Loucy (cell line): ENCODE measurements at regions not wholly inside any gene's neighbourhood (a gene's known extent, or its start where the extent isn't known, plus 50 kb on each side); places are given as distances from the start of the nearest gene placed in this dataset.

Source experiments
- H2AFZ ChIP-seq: fragments of 200-600 bp; sonication (generic); 2 replicates; pipeline ENCODE4 v1.6.0; 2016; ENCODE audit warnings: antibody characterized with exemption, mild to moderate bottlenecking, low read length, moderate library complexity
- H3F3A ChIP-seq: fragments of 200-600 bp; 2 replicates; pipeline ENCODE4 v1.6.0; 2016; ENCODE audit warnings: antibody characterized with exemption, low read depth, mild to moderate bottlenecking
- H3K27me3 ChIP-seq: fragments of 200-600 bp; sonication (generic); 2 replicates; pipeline ENCODE4 v1.6.1; 2014; ENCODE audit warnings: low read length, mild to moderate bottlenecking; ENCODE audit not compliant: insufficient read depth, poor library complexity, severe bottlenecking
- H3K36me3 ChIP-seq: fragments of 200-600 bp; sonication (generic); 2 replicates; pipeline ENCODE4 v1.6.1; 2016; ENCODE audit warnings: low read length; ENCODE audit not compliant: insufficient read depth
- H3K4me1 ChIP-seq: fragments of 200-600 bp; sonication (generic); 2 replicates; pipeline ENCODE4 v1.5.1; 2014; ENCODE audit warnings: low read length, mild to moderate bottlenecking; ENCODE audit not compliant: insufficient read depth, poor library complexity, severe bottlenecking
- H3K4me2 ChIP-seq: fragments of 200-600 bp; sonication (generic); 2 replicates; pipeline ENCODE4 v1.6.0; 2014; ENCODE audit warnings: antibody characterized with exemption, low read length, low read depth, mild to moderate bottlenecking; ENCODE audit not compliant: poor library complexity, severe bottlenecking
- H3K4me3 ChIP-seq: fragments of 200-600 bp; sonication (generic); 2 replicates; pipeline ENCODE4 v1.5.1; 2014; ENCODE audit warnings: low read length, mild to moderate bottlenecking, mixed read lengths; ENCODE audit not compliant: poor library complexity, severe bottlenecking
- H3K79me2 ChIP-seq: fragments of 200-600 bp; sonication (generic); 2 replicates; pipeline ENCODE4 v1.6.1; 2014; ENCODE audit warnings: low read length; ENCODE audit not compliant: insufficient read depth
- H3K9ac ChIP-seq: fragments of 200-600 bp; sonication (generic); 2 replicates; pipeline ENCODE4 v1.6.0; 2014; ENCODE audit warnings: mild to moderate bottlenecking, low read depth, low read length, moderate library complexity; ENCODE audit not compliant: poor library complexity, severe bottlenecking
- H3K9me2 ChIP-seq: fragments of 200-600 bp; sonication (generic); replicated peaks from 2 replicates; pipeline ENCODE4 v1.6.1; 2016; ENCODE audit warnings: low read depth, low read length, mixed read lengths
- H3K9me3 ChIP-seq: fragments of 200-600 bp; sonication (generic); 2 replicates; pipeline ENCODE4 v1.6.1; 2014; ENCODE audit warnings: mild to moderate bottlenecking, antibody characterized with exemption, low read length, low read depth; ENCODE audit not compliant: insufficient read depth
- H4K20me1 ChIP-seq: fragments of 200-600 bp; sonication (generic); 2 replicates; pipeline ENCODE4 v1.6.0; 2014; ENCODE audit warnings: antibody characterized with exemption, low read length, mild to moderate bottlenecking; ENCODE audit not compliant: insufficient read depth, poor library complexity, severe bottlenecking
- EZH2phosphoT487 ChIP-seq: fragments of 200-600 bp; IDR thresholded peaks from 2 replicates; pipeline ENCODE4 v1.6.1; 2018; ENCODE audit warnings: antibody characterized with exemption, mild to moderate bottlenecking, moderate library complexity, borderline replicate concordance
- TF ChIP-seq, protein P1 (sequence below): fragments of 200-600 bp; sonication (generic); conservative IDR thresholded peaks from 2 replicates; pipeline ENCODE4 v1.5.1; 2014; ENCODE audit warnings: mild to moderate bottlenecking, antibody characterized with exemption, low read length

DNA sequence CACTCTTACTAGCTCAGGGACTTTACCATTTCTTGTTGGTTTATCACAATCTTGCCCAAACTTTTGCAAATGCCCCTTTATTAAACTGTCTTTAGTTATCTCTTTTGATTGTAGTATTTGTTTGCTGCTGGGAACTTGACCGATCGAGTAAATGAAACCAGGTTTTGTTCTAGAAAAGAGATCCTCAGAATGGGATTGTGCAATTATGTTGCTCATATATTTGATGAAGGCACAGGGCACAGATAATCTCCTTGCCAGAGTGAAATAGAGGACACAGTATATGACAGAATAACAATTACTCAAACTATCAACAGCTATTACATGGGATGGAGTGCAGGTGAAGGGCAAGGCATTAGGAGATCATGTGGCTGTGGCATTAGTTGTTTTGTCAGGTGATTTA lies 216.6 kb upstream of the RASGRP1 start:
- no peaks in the 10 kb centered on the region for H4K20me1 ChIP-seq
- no peaks in the 10 kb centered on the region for H3K4me1 ChIP-seq
- no peaks in the 10 kb centered on the region for H3K9me3 ChIP-seq
- TF ChIP-seq EZH2phosphoT487 = no peak
- TF ChIP-seq, protein P1, sequence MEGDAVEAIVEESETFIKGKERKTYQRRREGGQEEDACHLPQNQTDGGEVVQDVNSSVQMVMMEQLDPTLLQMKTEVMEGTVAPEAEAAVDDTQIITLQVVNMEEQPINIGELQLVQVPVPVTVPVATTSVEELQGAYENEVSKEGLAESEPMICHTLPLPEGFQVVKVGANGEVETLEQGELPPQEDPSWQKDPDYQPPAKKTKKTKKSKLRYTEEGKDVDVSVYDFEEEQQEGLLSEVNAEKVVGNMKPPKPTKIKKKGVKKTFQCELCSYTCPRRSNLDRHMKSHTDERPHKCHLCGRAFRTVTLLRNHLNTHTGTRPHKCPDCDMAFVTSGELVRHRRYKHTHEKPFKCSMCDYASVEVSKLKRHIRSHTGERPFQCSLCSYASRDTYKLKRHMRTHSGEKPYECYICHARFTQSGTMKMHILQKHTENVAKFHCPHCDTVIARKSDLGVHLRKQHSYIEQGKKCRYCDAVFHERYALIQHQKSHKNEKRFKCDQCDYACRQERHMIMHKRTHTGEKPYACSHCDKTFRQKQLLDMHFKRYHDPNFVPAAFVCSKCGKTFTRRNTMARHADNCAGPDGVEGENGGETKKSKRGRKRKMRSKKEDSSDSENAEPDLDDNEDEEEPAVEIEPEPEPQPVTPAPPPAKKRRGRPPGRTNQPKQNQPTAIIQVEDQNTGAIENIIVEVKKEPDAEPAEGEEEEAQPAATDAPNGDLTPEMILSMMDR = no peak
- no peaks in the 10 kb centered on the region for H3K79me2 ChIP-seq
- no peaks in the 10 kb centered on the region for H3K27me3 ChIP-seq
- H3K4me3 ChIP-seq = no peak overlapping the region
- no peaks in the 10 kb centered on the region for H3K36me3 ChIP-seq
- no peaks in the 10 kb centered on the region for H3F3A ChIP-seq
- H2AFZ ChIP-seq = no peak overlapping the region
- no peaks in the 10 kb centered on the region for H3K9me2 ChIP-seq
- no peak overlapping the region for H3K9ac ChIP-seq
- no peak overlapping the region for H3K4me2 ChIP-seq

DNA sequence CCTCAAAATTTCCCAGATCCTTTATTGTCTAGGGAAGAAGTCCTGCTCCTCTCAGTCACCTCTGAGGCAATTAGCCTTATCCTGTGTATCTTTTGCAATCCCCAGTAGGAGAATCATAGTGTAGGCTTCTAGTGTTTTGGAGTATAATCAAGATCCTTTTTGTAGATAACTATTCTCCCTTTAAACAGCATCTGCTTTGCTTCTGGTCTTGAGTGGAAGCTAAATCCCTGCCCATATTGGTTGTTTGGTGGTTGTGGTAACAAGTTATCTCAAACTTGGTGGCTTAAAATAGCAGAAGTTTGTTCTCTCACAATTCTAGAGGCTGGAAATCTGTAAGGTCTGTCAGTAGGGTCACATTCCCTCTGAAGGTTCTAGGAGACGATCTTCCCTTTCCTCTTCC lies 217.5 kb upstream of the RASGRP1 start:
- H3K9me2 ChIP-seq = no peaks in the 10 kb centered on the region
- TF ChIP-seq, protein P1 = no peak
- no peak for TF ChIP-seq EZH2phosphoT487
- H3K9ac ChIP-seq = no peak overlapping the region
- no peaks in the 10 kb centered on the region for H4K20me1 ChIP-seq
- no peaks in the 10 kb centered on the region for H3K9me3 ChIP-seq
- no peaks in the 10 kb centered on the region for H3K27me3 ChIP-seq
- H3K36me3 ChIP-seq = no peaks in the 10 kb centered on the region
- no peaks in the 10 kb centered on the region for H3K79me2 ChIP-seq
- no peaks in the 10 kb centered on the region for H3K4me1 ChIP-seq
- no peak overlapping the region for H3K4me3 ChIP-seq
- no peak overlapping the region for H3K4me2 ChIP-seq
- H3F3A ChIP-seq = no peaks in the 10 kb centered on the region
- no peak overlapping the region for H2AFZ ChIP-seq

DNA sequence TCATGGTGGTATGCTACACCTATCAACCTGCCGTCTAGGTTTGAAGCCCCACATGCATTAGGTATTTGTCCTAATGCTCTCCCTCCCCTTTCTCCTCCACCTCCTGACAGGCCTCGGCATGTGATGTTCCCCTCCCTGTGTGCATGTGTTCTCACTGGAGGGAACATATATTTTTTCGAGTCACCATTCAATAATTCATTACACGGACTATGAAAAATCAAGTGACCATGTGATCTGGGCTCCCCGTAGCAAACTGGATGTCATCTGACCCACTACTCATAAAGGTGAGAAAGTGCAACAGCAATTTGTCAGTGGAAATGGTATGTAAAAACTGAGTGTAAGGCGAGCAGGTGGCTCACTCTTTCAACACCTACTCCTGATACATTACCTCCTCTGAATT lies 224.3 kb upstream of the RASGRP1 start:
- no peak overlapping the region for H3K4me3 ChIP-seq
- H3K9ac ChIP-seq = no peak overlapping the region

More for the DNA sequence above, 224.3 kb upstream of the RASGRP1 start:
- Histone ChIP-seq H3K79me2 (no peaks in the 10 kb centered on the region), H3K9me3 (no peaks in the 10 kb centered on the region), H3K9me2 (no peaks in the 10 kb centered on the region), H3K4me2 (no peak overlapping the region), H3K27me3 (no peaks in the 10 kb centered on the region), H2AFZ (no peak overlapping the region), H3K36me3 (no peaks in the 10 kb centered on the region), H3K4me1 (no peaks in the 10 kb centered on the region), H3F3A (no peaks in the 10 kb centered on the region), H4K20me1 (no peaks in the 10 kb centered on the region)
- no peak for TF ChIP-seq EZH2phosphoT487
- TF ChIP-seq, protein P1 = no peak
